ENCODE measurements at regions not wholly inside any gene's neighbourhood (a gene's known extent, or its start where the extent isn't known, plus 50 kb on each side); places are given as distances from the start of the nearest gene placed in this dataset.

DNA sequence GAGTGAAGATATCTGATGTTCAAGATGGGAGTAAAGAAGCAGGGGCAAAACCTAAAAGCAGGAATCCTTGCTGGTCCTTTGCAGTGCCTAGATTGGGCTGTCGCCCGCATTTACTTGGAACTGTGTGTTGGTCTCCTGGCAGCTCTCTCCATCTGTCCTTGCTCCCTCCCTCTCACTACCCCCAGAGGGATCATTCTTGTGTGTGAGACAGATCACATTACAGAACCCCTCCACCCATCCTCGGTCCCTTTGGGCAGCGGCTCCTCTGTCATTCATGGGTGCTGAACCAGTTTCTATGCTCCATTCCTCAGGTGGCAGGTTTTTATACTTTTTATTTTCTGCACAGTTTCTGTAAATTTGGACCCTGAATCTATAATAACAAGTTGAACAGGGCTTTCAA, 99.4 kb upstream of the MYOCD start:
- ATAC-seq (no peak), DNase-seq (no peak)
- CTCF ChIA-PET: no interaction called here
- H3K4me3 Mint-ChIP-seq: no peak overlapping the region
- no peaks in the 10 kb centered on the region for H3K36me3 Mint-ChIP-seq (ENCODE audit: low read depth)
- H3K27ac Mint-ChIP-seq: no peak overlapping the region
- POLR2A ChIA-PET: no interaction called here
- no peaks in the 10 kb centered on the region for H3K27me3 Mint-ChIP-seq (ENCODE audit: low read depth)
- H3K9me3 Mint-ChIP-seq (ENCODE audit: insufficient read depth): peaks cover 11% of the 10 kb centered on the region
- no peaks in the 10 kb centered on the region for H3K4me1 Mint-ChIP-seq (ENCODE audit: low read depth)

DNA sequence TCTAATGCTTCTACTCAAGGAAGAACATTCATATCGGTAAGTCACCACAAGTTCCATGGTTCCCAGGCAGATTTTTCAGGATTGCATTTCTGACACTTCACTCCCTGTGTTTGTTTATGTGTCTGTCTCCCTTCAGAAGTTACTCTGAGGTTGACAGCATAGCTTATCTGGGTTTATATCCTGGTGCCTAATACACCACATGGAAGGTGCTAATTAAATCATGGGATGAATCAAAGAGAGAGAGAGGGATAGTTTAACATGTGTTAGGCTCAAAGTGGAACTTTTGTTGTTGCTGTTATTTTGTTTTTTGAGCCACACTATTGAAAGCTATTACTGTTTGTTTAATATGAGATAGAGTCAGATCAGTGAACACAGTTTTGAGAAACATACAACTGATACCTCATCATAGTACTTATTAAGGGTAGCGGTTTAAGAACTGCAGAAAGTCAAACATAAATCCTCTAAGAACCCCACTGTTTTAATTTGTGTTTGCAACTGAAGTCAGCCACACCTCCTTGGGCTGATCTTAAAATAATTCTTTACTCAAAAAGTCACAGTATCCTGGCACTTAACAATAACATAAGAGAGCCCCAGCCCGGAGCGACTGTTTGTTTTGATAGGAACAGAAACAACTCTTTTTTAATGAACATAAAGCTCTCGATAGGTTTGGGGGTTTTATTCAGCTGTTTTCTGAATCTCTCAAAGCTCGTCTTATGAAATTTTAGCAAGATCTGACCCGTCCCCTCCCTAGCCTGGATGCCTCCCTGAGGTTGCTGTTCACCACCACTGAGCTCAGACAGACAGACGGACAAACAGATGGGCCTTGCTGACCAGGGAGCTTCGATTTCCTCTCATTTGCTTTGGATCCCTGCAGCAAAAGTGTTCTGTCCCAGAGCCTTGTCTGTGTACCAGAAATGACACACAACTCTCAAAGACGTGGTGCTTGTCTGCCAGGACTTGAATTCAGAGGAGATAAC, 98.3 kb upstream of the MYOCD start:
- H3K4me1 Mint-ChIP-seq (ENCODE audit: low read depth): no peaks in the 10 kb centered on the region
- H3K36me3 Mint-ChIP-seq (ENCODE audit: low read depth): no peaks in the 10 kb centered on the region
- peaks cover 11% of the 10 kb centered on the region for H3K9me3 Mint-ChIP-seq (ENCODE audit: insufficient read depth)
- POLR2A ChIA-PET: no interaction called here
- no peak overlapping the region for H3K4me3 Mint-ChIP-seq
- no peaks in the 10 kb centered on the region for H3K27me3 Mint-ChIP-seq (ENCODE audit: low read depth)
- CTCF ChIA-PET: no interaction called here
- no peak overlapping the region for H3K27ac Mint-ChIP-seq
- no peak for ATAC-seq
- DNase-seq: no peak

- Mint-ChIP-seq H3K27me3 (ENCODE audit: low read depth) (no peaks in the 10 kb centered on the region), H3K9me3 (ENCODE audit: insufficient read depth) (peaks cover 10% of the 10 kb centered on the region), H3K4me1 (ENCODE audit: low read depth) (no peaks in the 10 kb centered on the region), H3K4me3 (no peak overlapping the region), H3K27ac (no peak overlapping the region), H3K36me3 (ENCODE audit: low read depth) (no peaks in the 10 kb centered on the region)
- no peak for ATAC-seq
- CTCF ChIA-PET: no interaction called here
- no peak for DNase-seq
- POLR2A ChIA-PET: no interaction called here
Observed at GRCh38 chr17:12568358-12569251, 97.1 kb upstream of the MYOCD start.

DNA sequence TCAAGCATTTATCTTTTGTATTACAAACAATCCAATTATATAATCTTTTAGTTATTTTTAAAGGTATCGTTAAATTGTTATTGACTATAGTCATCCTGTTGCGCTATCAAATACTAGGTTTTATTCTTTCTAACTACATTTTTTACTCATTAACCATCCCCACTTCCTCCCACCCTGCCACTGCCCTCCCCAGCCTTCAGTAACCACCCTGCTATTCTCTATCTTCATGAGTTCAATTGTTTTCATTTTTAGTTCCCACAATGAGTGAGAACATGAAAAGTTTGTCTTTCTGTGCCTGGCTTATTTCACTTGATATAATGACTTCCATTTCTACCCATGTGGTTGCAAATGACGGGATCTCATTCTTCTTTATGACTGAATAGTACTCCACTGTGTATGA, 94.1 kb upstream of the MYOCD start:
- H3K4me3 Mint-ChIP-seq: no peak overlapping the region
- peaks cover 4% of the 10 kb centered on the region for H3K9me3 Mint-ChIP-seq (ENCODE audit: insufficient read depth)
- no peaks in the 10 kb centered on the region for H3K4me1 Mint-ChIP-seq (ENCODE audit: low read depth)
- H3K27ac Mint-ChIP-seq: no peak overlapping the region
- POLR2A ChIA-PET: no interaction called here
- no peak for ATAC-seq
- no peak for DNase-seq
- H3K36me3 Mint-ChIP-seq (ENCODE audit: low read depth): no peaks in the 10 kb centered on the region
- CTCF ChIA-PET: no interaction called here
- H3K27me3 Mint-ChIP-seq (ENCODE audit: low read depth): no peaks in the 10 kb centered on the region

- H3K4me3 Mint-ChIP-seq: no peak overlapping the region
- ATAC-seq: no peak
- H3K9me3 Mint-ChIP-seq (ENCODE audit: insufficient read depth): peaks cover 12% of the 10 kb centered on the region
- ChIA-PET POLR2A (no interaction called here), CTCF (no interaction called here)
- H3K4me1 Mint-ChIP-seq (ENCODE audit: low read depth): no peaks in the 10 kb centered on the region
- no peaks in the 10 kb centered on the region for H3K27me3 Mint-ChIP-seq (ENCODE audit: low read depth)
- no peaks in the 10 kb centered on the region for H3K36me3 Mint-ChIP-seq (ENCODE audit: low read depth)
- DNase-seq: no peak
- no peak overlapping the region for H3K27ac Mint-ChIP-seq
Observed at GRCh38 chr17:12574525-12574924, 91.2 kb upstream of the MYOCD start.

DNA sequence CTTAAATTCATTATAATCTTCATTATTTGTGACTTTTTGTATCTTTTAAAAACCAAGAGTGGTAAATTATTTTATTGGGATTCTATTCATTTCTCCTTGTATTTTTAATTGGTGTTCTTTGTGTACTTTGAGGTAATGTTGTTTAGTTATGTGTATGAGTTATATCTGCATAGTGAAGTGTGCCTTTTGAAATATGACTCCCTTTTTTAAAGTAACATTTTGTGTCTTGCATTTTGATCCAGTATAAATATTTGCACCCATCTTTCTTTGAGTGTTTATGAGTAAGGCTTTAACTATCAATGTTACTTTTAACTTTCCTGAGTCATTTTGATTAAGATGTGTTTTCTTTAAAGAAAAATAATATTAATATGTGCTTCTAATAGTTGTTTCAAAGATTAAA, 90.0 kb upstream of the MYOCD start:
- Mint-ChIP-seq H3K36me3 (ENCODE audit: low read depth) (no peaks in the 10 kb centered on the region), H3K27me3 (ENCODE audit: low read depth) (no peaks in the 10 kb centered on the region), H3K4me3 (no peak overlapping the region), H3K9me3 (ENCODE audit: insufficient read depth) (peaks cover 8% of the 10 kb centered on the region), H3K4me1 (ENCODE audit: low read depth) (no peaks in the 10 kb centered on the region), H3K27ac (no peak overlapping the region)
- no peak for ATAC-seq
- CTCF ChIA-PET: no interaction called here
- DNase-seq: no peak
- POLR2A ChIA-PET: no interaction called here

DNA sequence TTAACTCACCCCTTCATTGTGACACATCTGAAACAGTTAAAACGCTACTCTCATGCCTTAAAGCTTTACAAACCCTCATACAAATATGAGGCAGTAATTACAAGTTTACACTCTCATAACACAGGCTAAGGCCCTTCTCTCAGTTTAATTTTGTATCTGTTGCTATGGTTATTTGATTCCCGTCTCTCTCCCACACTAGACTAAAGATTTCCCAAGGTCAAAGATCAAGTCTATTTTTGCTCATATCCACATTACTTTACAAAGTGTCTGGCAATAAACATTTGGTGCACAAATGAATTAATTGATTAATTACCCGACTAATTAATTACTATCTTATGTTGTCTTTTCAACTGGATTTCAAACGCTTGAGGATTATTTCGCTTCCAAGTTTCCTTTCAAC, 86.4 kb upstream of the MYOCD start:
- CTCF ChIA-PET: no interaction called here
- Mint-ChIP-seq H3K27me3 (ENCODE audit: low read depth) (no peaks in the 10 kb centered on the region), H3K36me3 (ENCODE audit: low read depth) (no peaks in the 10 kb centered on the region), H3K4me1 (ENCODE audit: low read depth) (no peaks in the 10 kb centered on the region), H3K9me3 (ENCODE audit: insufficient read depth) (peaks cover 10% of the 10 kb centered on the region), H3K4me3 (no peak overlapping the region), H3K27ac (no peak overlapping the region)
- no peak for ATAC-seq
- POLR2A ChIA-PET: no interaction called here
- DNase-seq: no peak

GRCh38 chr17:12580640-12581039, 85.0 kb upstream of the MYOCD start:
- ChIA-PET POLR2A (no interaction called here), CTCF (no interaction called here)
- DNase-seq: no peak
- Mint-ChIP-seq H3K4me1 (ENCODE audit: low read depth) (no peaks in the 10 kb centered on the region), H3K36me3 (ENCODE audit: low read depth) (no peaks in the 10 kb centered on the region), H3K9me3 (ENCODE audit: insufficient read depth) (peaks cover 12% of the 10 kb centered on the region), H3K27ac (no peak overlapping the region), H3K4me3 (no peak overlapping the region), H3K27me3 (ENCODE audit: low read depth) (no peaks in the 10 kb centered on the region)
- no peak for ATAC-seq

GRCh38 chr17:12584727-12585126, 81.0 kb upstream of the MYOCD start:
- CTCF ChIA-PET: no interaction called here
- ATAC-seq: no peak
- H3K36me3 Mint-ChIP-seq (ENCODE audit: low read depth): no peaks in the 10 kb centered on the region
- POLR2A ChIA-PET: no interaction called here
- H3K9me3 Mint-ChIP-seq (ENCODE audit: insufficient read depth): peaks cover 15% of the 10 kb centered on the region
- no peak for DNase-seq
- no peak overlapping the region for H3K27ac Mint-ChIP-seq
- no peak overlapping the region for H3K4me3 Mint-ChIP-seq
- H3K4me1 Mint-ChIP-seq (ENCODE audit: low read depth): no peaks in the 10 kb centered on the region
- H3K27me3 Mint-ChIP-seq (ENCODE audit: low read depth): no peaks in the 10 kb centered on the region

DNA sequence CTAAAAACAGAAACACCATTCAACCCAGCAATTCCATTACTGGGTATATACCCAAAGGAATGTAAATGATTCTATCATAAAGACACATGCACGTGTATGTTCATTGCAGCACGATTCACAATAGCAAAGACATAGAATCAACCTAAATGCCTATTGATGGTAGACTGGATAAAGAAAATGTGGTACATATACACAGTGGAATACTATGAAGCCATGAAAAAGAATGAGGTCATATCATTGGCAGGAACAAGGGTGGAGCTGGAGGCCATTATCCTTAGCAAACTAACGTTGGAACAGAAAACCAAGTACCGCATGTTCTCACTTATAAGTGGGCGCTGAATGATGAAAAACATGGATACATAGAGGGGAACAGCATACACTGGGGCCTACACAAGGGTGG, 77.2 kb upstream of the MYOCD start:
- Mint-ChIP-seq H3K27me3 (ENCODE audit: low read depth) (no peaks in the 10 kb centered on the region), H3K4me1 (ENCODE audit: low read depth) (no peaks in the 10 kb centered on the region), H3K36me3 (ENCODE audit: low read depth) (no peaks in the 10 kb centered on the region), H3K9me3 (ENCODE audit: insufficient read depth) (peaks cover 13% of the 10 kb centered on the region), H3K4me3 (no peak overlapping the region), H3K27ac (no peak overlapping the region)
- DNase-seq (no peak), ATAC-seq (no peak)
- ChIA-PET POLR2A (no interaction called here), CTCF (no interaction called here)

DNA sequence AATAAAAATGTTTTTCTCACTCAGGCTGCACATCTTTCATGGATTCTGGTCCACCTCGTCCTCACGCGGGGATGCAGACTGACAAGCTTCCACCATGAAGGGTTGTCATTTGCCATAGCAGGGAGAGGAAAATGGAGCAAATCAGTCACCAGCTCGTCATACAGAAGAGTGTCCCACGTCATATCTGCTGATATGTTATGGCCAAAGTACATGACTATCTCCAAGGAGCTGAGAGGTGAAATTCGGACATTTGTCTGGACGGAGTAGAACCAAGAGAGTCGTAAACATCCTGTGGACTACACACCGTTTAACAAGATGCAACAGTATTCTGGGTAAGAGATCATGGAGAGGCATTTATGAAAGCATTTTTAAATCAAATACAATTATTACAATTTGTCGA, 75.3 kb upstream of the MYOCD start:
- ChIA-PET POLR2A (no interaction called here), CTCF (interaction anchor here (0.6 kb wide), 1 partner anchor 52 kb away, joined by 3 read pairs; no protein-coding TSS in a partner anchor)
- ATAC-seq (no peak), DNase-seq (no peak)
- H3K9me3 Mint-ChIP-seq (ENCODE audit: insufficient read depth): peaks cover 17% of the 10 kb centered on the region
- no peaks in the 10 kb centered on the region for H3K4me1 Mint-ChIP-seq (ENCODE audit: low read depth)
- H3K36me3 Mint-ChIP-seq (ENCODE audit: low read depth): no peaks in the 10 kb centered on the region
- no peak overlapping the region for H3K27ac Mint-ChIP-seq
- H3K27me3 Mint-ChIP-seq (ENCODE audit: low read depth): no peaks in the 10 kb centered on the region
- H3K4me3 Mint-ChIP-seq: no peak overlapping the region

DNA sequence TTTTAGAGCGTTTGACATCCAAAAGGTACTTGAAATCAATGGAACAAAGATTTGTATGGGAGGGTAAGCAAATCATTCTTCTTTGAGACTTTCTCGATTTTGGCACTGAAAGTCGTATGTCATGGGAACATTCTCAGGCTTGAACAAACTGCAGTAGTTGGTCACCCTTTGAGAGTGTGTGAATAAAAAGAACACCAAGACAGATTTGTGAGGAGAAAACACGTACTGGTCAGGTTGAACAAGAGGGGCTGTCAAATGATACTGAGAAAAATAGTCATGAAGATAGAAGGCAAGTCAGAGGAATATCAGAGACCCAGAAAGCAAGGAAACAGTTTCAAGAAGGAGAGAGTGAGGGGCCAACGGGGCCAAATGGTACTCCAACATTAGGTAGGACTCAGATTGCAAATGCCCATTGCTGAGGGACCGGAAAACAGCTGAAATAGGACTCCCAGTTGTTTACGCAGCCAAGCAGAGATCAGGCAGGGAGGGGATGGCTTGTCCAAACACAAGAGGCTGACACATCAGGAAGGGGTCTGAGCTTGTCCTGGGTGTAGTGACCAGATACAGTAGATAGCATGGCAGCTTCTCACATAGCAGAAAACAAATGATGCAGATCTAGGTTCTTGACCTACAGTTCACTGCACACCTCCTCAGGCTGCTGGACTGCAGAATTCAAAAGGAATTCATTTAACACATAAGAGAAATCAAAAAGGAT, 74.5 kb upstream of the MYOCD start:
- Mint-ChIP-seq H3K36me3 (ENCODE audit: low read depth) (no peaks in the 10 kb centered on the region), H3K27ac (no peak overlapping the region), H3K27me3 (ENCODE audit: low read depth) (no peaks in the 10 kb centered on the region), H3K9me3 (ENCODE audit: insufficient read depth) (peaks cover 12% of the 10 kb centered on the region), H3K4me1 (ENCODE audit: low read depth) (no peaks in the 10 kb centered on the region), H3K4me3 (no peak overlapping the region)
- DNase-seq: no peak
- POLR2A ChIA-PET: no interaction called here
- CTCF ChIA-PET: interaction anchor here (0.6 kb wide), 1 partner anchor 53 kb away, joined by 3 read pairs; no protein-coding TSS in a partner anchor
- ATAC-seq: no peak

Measured in activated CD8-positive, alpha-beta T cell treated with anti-CD3 and anti-CD28 coated beads, Interleukin-2, amount 10 ng/mL, durations not matched to agents 7 days and 5 days (primary cell).